HCT116 (cell line): ENCODE measurements at regions not wholly inside any gene's neighbourhood (a gene's known extent, or its start where the extent isn't known, plus 50 kb on each side); places are given as distances from the start of the nearest gene placed in this dataset.

ENCODE experiments used
- ATAC-seq: fragments of 200-7000 bp; cut with Tn5 transposase; 2 replicates; pipeline ENCODE4 v1.9.1; 2020; ENCODE audit warnings: mild to moderate bottlenecking, moderate library complexity
- BruUV-seq: library from RNA; stranded (reverse); fragments of 400-500 nt; replicated peaks from 2 replicates; lab custom pipeline; 2021; lab: Mats Ljungman, UMichigan
- CTCF ChIA-PET: fragments of 300-600 bp; sonication (Branson Sonifier 250); formaldehyde crosslinking; loops from one replicate; lab custom pipeline; 2021; ENCODE audit warnings: antibody characterized with exemption; lab: Charles Lee
- POLR2A ChIA-PET: fragments of 300-600, 350-600 bp; sonication (Branson Sonifier 250); formaldehyde crosslinking; loops from one replicate; lab custom pipeline; 2021; ENCODE audit warnings: antibody characterized with exemption; lab: Charles Lee
- RAD21 ChIA-PET, 2 experiments: fragments of 300-600 bp; sonication (Branson Sonifier 250); formaldehyde crosslinking; loops; one replicate each; lab custom pipeline; 2023; ENCODE audit warnings: low total read pairs in 2 of 2; ENCODE audit not compliant: uncharacterized antibody in 2 of 2, unreplicated experiment in 2 of 2, low non-redundant PET in 1 of 2; lab: Charles Lee
- DNase-seq: peaks from one replicate; pipeline ENCODE4 v3.0.0-alpha.2; 2010; ENCODE audit warnings: low read depth, low spot score
- H2AFZ ChIP-seq: fragments of 200-600 bp; shearing (Covaris generic), sonication (generic); 2 replicates; pipeline ENCODE4 v1.6.1; 2017; ENCODE audit warnings: low read depth, mixed run types, mixed read lengths, antibody characterized with exemption, low read length; ENCODE audit not compliant: poor library complexity, severe bottlenecking
- H3K27ac ChIP-seq: 2 replicates; pipeline ENCODE4 v1.5.1; 2012; ENCODE audit warnings: low read depth, low read length
- H3K27me3 ChIP-seq: fragments of 200-600 bp; sonication (generic); 2 replicates; pipeline ENCODE4 v1.6.1; 2016; ENCODE audit warnings: mixed run types, low read length, mixed read lengths; ENCODE audit not compliant: insufficient read depth
- H3K36me3 ChIP-seq, 2 experiments: fragments of 200-500 bp in 1 of 2; fragments of 200-600 bp in 1 of 2; sonication (Bioruptor generic) in 1 of 2; sonication (generic) in 1 of 2; 2 replicates each; pipeline versions ENCODE4 v1.5.1 to v1.6.1; 2014 to 2016; ENCODE audit warnings: low read length in 2 of 2, inconsistent platforms in 1 of 2, mixed read lengths in 1 of 2, mixed run types in 1 of 2; ENCODE audit not compliant: insufficient read depth in 2 of 2, control insufficient read depth in 1 of 2
- H3K4me1 ChIP-seq, 2 experiments: fragments of 200-600 bp in 1 of 2; sonication (generic) in 1 of 2; 2 replicates each; pipeline versions ENCODE4 v1.5.1 to v1.6.1; 2012 to 2017; ENCODE audit warnings: low read length in 2 of 2, inconsistent platforms in 1 of 2, mild to moderate bottlenecking in 1 of 2, mixed read lengths in 1 of 2, mixed run types in 1 of 2, moderate library complexity in 1 of 2; ENCODE audit not compliant: insufficient read depth in 2 of 2, control insufficient read depth in 1 of 2
- H3K4me2 ChIP-seq: fragments of 200-600 bp; sonication (generic); 2 replicates; pipeline ENCODE4 v1.6.1; 2017; ENCODE audit warnings: mixed run types, low read length, mixed read lengths
- H3K4me3 ChIP-seq, 2 experiments: fragments of 200-600 bp in 1 of 2; sonication (generic) in 1 of 2; replicated peaks in 1 of 2; 2 replicates each; pipeline ENCODE4 v1.5.1; 2011 to 2016; ENCODE audit warnings: low read length in 2 of 2, control low read depth in 1 of 2, low read depth in 1 of 2, mild to moderate bottlenecking in 1 of 2, mixed read lengths in 1 of 2, mixed run types in 1 of 2
- H3K79me2 ChIP-seq: fragments of 200-600 bp; sonication (generic); 2 replicates; pipeline ENCODE4 v1.6.1; 2017; ENCODE audit warnings: mild to moderate bottlenecking, mixed run types, low read length, moderate library complexity, mixed read lengths; ENCODE audit not compliant: insufficient read depth
- H3K9ac ChIP-seq: fragments of 200-600 bp; sonication (generic); 2 replicates; pipeline ENCODE4 v1.6.1; 2016; ENCODE audit warnings: low read length, mixed read lengths
- H3K9me2 ChIP-seq: fragments of 200-600 bp; sonication (generic), shearing (Covaris generic); 2 replicates; pipeline ENCODE4 v1.6.1; 2017; ENCODE audit warnings: mixed run types, mild to moderate bottlenecking, moderate library complexity; ENCODE audit not compliant: insufficient read depth
- H3K9me3 ChIP-seq, 2 experiments: fragments of 200-500 bp in 1 of 2; fragments of 200-600 bp in 1 of 2; sonication (Bioruptor generic) in 1 of 2; sonication (generic) in 1 of 2; 2 replicates each; pipeline ENCODE4 v1.6.1; 2014 to 2017; ENCODE audit warnings: low read length in 2 of 2, mixed read lengths in 2 of 2, inconsistent platforms in 1 of 2, low read depth in 1 of 2, mild to moderate bottlenecking in 1 of 2, mixed run types in 1 of 2, moderate library complexity in 1 of 2; ENCODE audit not compliant: control insufficient read depth in 1 of 2, insufficient read depth in 1 of 2
- H4K20me1 ChIP-seq: fragments of 200-600 bp; sonication (generic), shearing (Covaris generic); 2 replicates; pipeline ENCODE4 v1.6.1; 2017; ENCODE audit warnings: mixed run types, mild to moderate bottlenecking, moderate library complexity; ENCODE audit not compliant: insufficient read depth
- EGR1 ChIP-seq: IDR thresholded peaks from 2 replicates; pipeline ENCODE4 v1.6.1; 2012; ENCODE audit warnings: low read depth
- ELF1 ChIP-seq: IDR thresholded peaks from 2 replicates; pipeline ENCODE4 v1.6.1; 2012; ENCODE audit warnings: low read depth, borderline replicate concordance
- EZH2 ChIP-seq: fragments of 200-600 bp; sonication (generic); IDR thresholded peaks from 2 replicates; pipeline ENCODE4 v1.6.1; 2017; ENCODE audit warnings: antibody characterized with exemption, mixed run types
- EZH2phosphoT487 ChIP-seq: fragments of 200-600 bp; IDR thresholded peaks from 2 replicates; pipeline ENCODE4 v1.6.1; 2018; ENCODE audit warnings: antibody characterized with exemption, borderline replicate concordance
- POLR2A ChIP-seq: IDR thresholded peaks from 2 replicates; pipeline ENCODE4 v1.7.0; 2011; ENCODE audit warnings: borderline replicate concordance; ENCODE audit not compliant: insufficient read depth, insufficient read length; ENCODE audit errors: extremely low read depth
- POLR2AphosphoS5 ChIP-seq: IDR thresholded peaks from 2 replicates; pipeline ENCODE4 v1.6.1; 2011; ENCODE audit warnings: mild to moderate bottlenecking, low read depth, low read length, moderate library complexity
- RAD21 ChIP-seq: IDR thresholded peaks from 2 replicates; pipeline ENCODE4 v1.6.1; 2012; ENCODE audit warnings: low read depth, mild to moderate bottlenecking
- SIN3A ChIP-seq: IDR thresholded peaks from 2 replicates; pipeline ENCODE4 v1.6.1; 2012; ENCODE audit warnings: low read depth
- SRF ChIP-seq: IDR thresholded peaks from 2 replicates; pipeline ENCODE4 v1.6.1; 2012; ENCODE audit warnings: low read depth
- TCF7L2 ChIP-seq: IDR thresholded peaks from 2 replicates; pipeline ENCODE4 v1.7.0; 2011; ENCODE audit warnings: borderline replicate concordance, inconsistent platforms; ENCODE audit not compliant: insufficient read depth, insufficient read length; ENCODE audit errors: extremely low read depth
- YY1 ChIP-seq: IDR thresholded peaks from 2 replicates; pipeline ENCODE4 v1.6.1; 2011; ENCODE audit warnings: low read length, low read depth, moderate library complexity, mild to moderate bottlenecking; ENCODE audit not compliant: insufficient replicate concordance; ENCODE audit errors: extremely low read depth
- ZFX ChIP-seq: fragments of 450-650 bp; IDR thresholded peaks from 2 replicates; pipeline ENCODE4 v1.6.1; 2017
- ZNF274 ChIP-seq: fragments of 200-500 bp; sonication (Bioruptor generic); IDR thresholded peaks from 2 replicates; pipeline ENCODE4 v1.6.1; 2014; ENCODE audit warnings: mild to moderate bottlenecking, low read depth, low read length, inconsistent platforms
- intact Hi-C: fragments of 100-400 bp; cut with micrococcal nuclease; formaldehyde crosslinking; loops from 2 replicates; pipeline ENCODE4 v1.10.0; 2022
- TF ChIP-seq, protein P1 (sequence below), 3 experiments: fragments of 200-600 bp in 1 of 3; sonication (generic) in 1 of 3; IDR thresholded peaks in 2 of 3; conservative IDR thresholded peaks in 1 of 3; 2 replicates each; pipeline ENCODE4 v1.5.1; 2012 to 2017; ENCODE audit warnings: low read depth in 2 of 3, low read length in 2 of 3, antibody characterized with exemption in 1 of 3, borderline replicate concordance in 1 of 3, control low read depth in 1 of 3, mild to moderate bottlenecking in 1 of 3, mixed read lengths in 1 of 3, mixed run types in 1 of 3, moderate library complexity in 1 of 3; ENCODE audit not compliant: insufficient read depth in 1 of 3
- TF ChIP-seq, protein P2 (sequence below): IDR thresholded peaks from 2 replicates; pipeline ENCODE4 v1.6.1; 2012; ENCODE audit warnings: low read depth

DNA sequence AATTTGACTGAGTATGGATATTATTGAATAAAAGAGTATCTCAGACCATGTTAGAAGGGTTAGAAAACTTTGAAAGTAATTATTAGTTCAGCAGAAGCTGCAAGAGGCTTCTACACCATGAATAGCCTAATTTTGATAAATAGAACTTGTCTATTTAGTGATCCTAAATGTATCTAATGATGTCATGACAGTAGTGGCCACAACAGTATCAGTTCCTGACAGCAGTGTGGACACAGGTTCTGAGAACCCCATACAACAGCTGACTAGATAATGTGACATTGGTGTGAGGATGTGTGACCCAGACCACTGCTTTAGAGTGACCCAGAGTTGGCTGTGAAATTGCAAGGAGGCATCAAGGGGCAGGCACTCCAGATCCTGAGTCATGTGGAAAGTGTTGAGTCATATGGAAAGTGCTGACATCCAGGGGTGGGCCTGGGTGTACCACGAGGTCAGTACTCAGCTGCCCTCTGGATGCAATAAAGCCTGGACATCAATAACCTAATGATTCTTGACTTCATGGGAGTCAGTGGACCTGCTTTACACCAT is 754.7 kb downstream of the DHX35 start:
- Histone ChIP-seq H3K9ac (no peak overlapping the region), H2AFZ (no peak overlapping the region), H3K9me2 (no peaks in the 10 kb centered on the region), H3K9me3 (peaks cover 3 to 31% of the 10 kb centered on the region in 2 experiments; a peak in 2 of 4 replicates), H3K27me3 (no peaks in the 10 kb centered on the region), H3K4me1 (no peaks in the 10 kb centered on the region), H3K36me3 (no peaks in the 10 kb centered on the region), H3K4me2 (no peak overlapping the region), H3K4me3 (no peak overlapping the region), H3K27ac (no peak overlapping the region), H4K20me1 (no peaks in the 10 kb centered on the region), H3K79me2 (no peaks in the 10 kb centered on the region)
- DNase-seq (no peak), ATAC-seq (no peak)
- ChIA-PET RAD21 (no interaction called here), CTCF (no interaction called here), POLR2A (no interaction called here)
- TF ChIP-seq EZH2 (no peak), TCF7L2 (no peak), SRF (no peak), ZNF274 (no peak), SIN3A (no peak), RAD21 (no peak), EGR1 (no peak), POLR2AphosphoS5 (no peak), POLR2A (no peak), EZH2phosphoT487 (no peak), YY1 (no peak), ELF1 (no peak), ZFX (no peak)
- TF ChIP-seq, protein P1, sequence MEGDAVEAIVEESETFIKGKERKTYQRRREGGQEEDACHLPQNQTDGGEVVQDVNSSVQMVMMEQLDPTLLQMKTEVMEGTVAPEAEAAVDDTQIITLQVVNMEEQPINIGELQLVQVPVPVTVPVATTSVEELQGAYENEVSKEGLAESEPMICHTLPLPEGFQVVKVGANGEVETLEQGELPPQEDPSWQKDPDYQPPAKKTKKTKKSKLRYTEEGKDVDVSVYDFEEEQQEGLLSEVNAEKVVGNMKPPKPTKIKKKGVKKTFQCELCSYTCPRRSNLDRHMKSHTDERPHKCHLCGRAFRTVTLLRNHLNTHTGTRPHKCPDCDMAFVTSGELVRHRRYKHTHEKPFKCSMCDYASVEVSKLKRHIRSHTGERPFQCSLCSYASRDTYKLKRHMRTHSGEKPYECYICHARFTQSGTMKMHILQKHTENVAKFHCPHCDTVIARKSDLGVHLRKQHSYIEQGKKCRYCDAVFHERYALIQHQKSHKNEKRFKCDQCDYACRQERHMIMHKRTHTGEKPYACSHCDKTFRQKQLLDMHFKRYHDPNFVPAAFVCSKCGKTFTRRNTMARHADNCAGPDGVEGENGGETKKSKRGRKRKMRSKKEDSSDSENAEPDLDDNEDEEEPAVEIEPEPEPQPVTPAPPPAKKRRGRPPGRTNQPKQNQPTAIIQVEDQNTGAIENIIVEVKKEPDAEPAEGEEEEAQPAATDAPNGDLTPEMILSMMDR (IDR thresholded peaks at IDR 0.05 in 2 of 3, conservative IDR thresholded peaks at IDR 0.05 in 1 of 3; ENCODE audit: borderline replicate concordance in 1 of 3, insufficient read depth in 1 of 3, low read depth in 2 of 3, low read length in 2 of 3): no peak
- TF ChIP-seq, protein P2, sequence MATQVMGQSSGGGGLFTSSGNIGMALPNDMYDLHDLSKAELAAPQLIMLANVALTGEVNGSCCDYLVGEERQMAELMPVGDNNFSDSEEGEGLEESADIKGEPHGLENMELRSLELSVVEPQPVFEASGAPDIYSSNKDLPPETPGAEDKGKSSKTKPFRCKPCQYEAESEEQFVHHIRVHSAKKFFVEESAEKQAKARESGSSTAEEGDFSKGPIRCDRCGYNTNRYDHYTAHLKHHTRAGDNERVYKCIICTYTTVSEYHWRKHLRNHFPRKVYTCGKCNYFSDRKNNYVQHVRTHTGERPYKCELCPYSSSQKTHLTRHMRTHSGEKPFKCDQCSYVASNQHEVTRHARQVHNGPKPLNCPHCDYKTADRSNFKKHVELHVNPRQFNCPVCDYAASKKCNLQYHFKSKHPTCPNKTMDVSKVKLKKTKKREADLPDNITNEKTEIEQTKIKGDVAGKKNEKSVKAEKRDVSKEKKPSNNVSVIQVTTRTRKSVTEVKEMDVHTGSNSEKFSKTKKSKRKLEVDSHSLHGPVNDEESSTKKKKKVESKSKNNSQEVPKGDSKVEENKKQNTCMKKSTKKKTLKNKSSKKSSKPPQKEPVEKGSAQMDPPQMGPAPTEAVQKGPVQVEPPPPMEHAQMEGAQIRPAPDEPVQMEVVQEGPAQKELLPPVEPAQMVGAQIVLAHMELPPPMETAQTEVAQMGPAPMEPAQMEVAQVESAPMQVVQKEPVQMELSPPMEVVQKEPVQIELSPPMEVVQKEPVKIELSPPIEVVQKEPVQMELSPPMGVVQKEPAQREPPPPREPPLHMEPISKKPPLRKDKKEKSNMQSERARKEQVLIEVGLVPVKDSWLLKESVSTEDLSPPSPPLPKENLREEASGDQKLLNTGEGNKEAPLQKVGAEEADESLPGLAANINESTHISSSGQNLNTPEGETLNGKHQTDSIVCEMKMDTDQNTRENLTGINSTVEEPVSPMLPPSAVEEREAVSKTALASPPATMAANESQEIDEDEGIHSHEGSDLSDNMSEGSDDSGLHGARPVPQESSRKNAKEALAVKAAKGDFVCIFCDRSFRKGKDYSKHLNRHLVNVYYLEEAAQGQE: no peak
- intact Hi-C loops: no loop called here
- BruUV-seq: no TSS peak
